Pons (tissue), 1 donor: ENCODE measurements at regions not wholly inside any gene's neighbourhood (a gene's known extent, or its start where the extent isn't known, plus 50 kb on each side); places are given as distances from the start of the nearest gene placed in this dataset.

Experiments
- DNase-seq: peaks from one replicate; pipeline ENCODE4 v3.0.0-alpha.2; 2016; ENCODE audit warnings: low spot score

DNA sequence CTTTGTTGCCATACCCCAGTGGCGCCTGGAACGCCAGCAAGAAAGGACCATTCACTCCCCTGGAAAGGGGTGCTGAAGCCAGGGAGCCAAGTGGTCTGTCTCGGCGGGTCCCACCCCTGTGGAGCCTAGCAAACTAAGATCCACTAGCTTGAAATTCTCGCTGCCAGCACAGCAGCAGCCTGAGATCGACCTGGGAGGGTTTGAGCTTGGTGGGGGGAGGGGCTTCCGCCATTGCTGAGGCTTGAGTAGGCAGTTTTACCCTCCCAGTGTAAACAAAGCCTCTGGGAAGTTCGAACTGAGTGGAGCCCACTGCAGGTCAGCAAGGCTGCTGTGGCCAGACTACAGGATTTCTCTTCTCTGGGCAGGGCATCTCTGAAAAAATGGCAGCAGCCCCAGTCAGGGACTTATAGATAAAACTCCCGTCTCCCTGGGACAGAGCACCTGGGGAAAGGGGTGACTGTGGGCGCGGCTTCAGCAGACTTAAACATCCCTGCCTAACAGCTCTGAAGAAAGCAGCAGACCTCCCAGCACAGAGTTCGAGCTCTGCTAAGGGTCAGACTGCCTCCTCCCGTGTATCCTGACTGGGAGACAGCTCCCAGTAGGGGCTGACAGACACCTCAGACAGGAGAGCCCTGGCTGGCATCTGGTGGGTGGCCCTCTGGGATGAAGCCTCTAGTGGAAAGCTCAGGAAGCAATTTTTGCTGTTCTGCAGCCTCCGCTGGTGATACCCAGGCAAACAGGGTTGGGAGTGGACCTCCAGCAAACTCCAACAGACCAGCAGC lies 281.1 kb upstream of the SP4 start:
- DNase-seq = no peak

DNA sequence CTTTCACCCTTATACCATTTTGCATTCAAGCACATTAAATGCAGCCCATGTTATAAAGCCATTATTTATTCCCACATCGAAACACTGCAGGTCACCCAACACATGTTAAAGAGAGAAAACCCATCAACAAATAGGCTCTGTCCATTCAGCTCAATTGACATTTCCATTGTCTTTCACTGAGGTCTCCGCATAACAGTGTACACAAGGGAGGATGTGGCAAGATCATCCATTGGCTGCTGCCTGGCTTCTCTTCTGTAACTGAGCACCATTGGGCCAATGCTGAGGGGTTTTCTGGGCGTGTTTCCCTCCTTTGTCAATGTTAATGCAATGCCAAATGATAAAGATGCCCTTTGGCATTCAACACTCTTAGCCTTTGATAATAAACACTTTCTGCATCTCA lies 278.1 kb upstream of the SP4 start:
- DNase-seq = no peak

DNA sequence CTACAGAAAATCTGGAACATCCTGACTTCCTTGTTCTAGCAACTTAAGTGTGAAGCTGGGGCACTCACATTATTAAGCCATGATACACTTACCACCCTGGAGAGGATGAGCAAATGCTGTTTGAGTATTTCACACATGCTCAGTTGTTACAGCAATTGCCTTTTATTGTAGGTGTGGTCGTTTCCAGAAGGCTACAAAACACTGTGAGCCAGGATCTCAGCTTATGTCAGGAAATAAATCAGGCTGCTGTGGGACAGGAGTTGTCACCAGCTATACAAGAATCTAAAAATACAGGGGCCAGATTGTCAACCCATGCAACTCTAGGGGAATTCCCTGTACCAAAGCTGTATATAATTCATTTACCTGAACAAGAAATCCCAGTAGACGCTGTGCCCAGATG lies 273.3 kb upstream of the SP4 start:
- DNase-seq = no peak

DNA sequence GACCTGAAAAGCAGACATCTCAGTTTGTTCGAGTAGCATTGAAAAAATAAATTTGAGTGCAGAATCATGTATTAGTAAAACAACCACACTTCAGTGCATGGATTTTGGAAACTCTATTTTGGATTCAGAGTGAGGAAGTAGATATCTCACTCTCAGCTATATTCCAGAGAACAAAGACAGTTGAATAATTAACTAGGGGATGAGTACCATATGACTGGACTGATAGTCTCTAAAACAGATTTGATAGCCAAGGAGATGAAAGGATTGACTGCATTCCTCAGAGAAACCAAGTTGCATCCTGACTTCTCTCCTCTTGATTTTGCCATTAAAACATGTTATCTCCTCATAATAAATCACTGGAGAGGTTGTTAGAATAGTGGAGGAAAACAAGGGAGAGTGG lies 268.4 kb upstream of the SP4 start:
- no peak for DNase-seq

DNA sequence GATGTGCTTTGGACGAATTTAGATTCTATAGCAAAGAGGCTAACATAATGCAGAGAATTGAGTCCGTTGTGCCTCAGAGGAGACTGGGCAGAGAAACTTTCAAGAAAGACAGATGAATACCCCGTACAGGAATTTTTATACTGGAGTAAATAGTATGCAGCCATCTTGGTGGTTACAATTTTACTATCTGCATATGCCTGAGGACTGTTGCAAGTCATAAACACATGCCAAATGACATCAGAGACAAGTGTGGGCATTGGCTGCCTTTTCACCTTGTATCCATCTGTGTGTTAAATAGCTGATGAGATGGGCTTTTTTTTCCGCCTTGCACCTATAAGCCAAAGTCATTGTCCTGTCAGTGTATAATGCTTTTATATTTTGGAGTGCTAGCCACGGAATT lies 267.5 kb upstream of the SP4 start:
- no peak for DNase-seq

DNA sequence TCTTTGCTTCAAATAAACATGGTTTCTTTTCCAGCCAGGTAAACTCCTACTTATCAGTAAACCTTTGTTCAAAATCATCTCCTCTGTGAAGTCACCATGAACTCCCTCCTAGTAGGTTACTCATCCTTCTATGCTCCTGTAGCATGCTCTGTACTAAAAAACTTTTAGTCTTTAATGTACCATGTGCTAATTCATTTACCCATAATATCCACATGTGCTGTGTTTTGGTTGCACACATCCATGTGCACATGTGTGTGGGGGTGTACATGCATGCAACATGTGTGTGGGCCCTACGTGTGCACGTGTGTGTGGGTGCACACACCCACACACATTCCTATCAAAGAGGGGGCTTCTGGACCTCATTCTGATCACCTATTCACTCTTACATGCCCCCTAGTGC lies 259.9 kb upstream of the SP4 start:
- no peak for DNase-seq

DNA sequence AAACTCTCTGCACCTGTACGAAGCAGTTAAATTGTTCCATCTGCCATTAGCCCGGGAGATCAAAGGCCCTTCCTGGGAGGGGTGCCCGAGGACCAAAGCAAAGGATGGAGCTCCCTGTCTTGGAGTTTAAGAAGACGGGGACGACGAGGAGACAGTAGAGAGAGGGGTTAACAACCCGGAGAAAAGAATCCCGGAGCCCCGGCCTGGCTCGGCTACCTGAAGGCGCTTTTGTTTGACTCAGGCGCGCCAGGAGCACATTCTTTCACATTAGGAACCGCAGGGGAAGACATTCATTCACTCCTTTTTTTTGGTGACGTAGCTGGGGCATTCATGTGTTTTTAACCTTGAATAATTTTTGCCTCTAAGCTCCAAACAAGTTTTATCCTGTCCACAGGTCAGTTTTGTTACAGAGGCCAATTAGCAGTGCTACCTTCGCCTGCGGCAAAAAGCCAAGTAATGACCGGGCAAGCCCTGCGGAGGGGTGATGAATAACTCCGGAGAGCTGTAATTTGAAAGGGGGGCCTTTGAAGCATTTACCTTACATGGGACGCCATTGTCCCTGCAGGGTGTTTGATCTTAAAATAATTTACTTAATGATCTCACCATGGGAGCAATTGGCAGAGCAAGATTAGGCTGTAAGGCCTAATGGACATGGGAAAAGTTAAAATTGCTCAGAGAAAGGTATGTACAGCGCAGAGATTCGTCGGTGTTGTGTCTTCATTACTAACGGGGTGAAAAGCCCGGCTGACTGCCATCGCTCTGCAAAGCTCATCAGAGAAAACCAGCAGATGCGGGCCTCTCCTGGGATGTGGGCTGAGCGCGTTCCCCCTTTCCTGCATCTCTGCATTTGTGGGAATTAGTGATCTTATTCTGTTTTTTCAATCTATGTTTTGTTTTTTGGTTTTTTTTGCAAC lies 258.0 kb upstream of the SP4 start:
- no peak for DNase-seq

DNA sequence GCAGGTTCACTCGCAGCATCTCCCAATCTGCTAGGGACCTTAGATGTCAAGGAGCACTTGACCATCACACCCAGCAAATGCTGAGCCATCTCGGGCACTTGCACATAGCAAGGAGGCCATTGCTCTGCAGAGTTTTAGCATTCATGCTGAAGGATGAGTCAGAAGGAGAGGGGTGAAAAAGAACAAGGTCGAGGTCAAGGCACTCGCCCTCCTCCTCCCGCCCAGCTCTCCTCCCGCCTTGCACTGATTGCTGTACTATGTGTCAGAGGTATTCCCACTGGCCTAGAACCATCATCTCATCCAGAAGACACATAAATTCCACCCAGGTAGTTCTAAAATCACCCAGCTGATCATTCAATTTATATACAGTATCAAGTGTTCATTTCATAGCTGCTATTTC lies 255.1 kb upstream of the SP4 start:
- no peak for DNase-seq

DNA sequence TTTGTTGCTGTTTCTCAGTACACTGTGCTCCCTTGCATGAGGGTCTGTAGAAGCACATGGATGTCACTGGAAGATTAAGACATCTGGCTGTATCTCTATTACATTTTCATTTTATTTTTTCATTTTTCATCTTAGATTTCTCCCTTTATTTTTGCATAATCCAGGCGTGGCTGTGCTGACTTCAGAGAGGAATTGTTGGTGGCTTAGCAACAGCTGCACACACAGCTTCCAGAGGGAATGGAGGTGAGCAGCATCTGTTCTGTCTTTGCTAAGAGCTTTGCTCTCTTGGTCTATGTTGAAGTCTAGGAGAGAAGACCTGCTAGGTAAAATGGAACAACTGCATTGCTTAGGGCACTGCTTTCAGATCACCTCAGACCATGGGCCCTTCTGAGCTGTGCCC lies 254.4 kb upstream of the SP4 start:
- no peak for DNase-seq

DNA sequence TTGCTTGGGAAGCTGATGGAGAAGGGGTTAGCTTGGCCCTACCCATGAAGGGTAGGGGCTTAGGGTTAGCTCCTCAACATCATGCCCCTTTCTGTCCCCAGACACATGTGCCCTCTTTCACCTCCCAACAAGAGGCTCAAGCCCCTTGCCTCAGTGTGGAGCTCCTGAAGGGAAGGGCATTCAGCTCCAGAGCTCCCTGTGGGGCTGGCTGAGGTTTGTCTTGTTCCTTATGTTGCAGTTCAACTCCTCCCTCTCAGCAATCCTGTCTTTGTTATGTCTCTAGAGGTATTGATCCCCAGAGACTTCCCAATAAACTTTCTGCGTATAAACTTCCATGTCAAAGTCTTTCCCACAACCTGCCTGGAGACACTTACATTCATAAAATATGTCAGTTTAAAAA lies 252.2 kb upstream of the SP4 start:
- DNase-seq = no peak

DNA sequence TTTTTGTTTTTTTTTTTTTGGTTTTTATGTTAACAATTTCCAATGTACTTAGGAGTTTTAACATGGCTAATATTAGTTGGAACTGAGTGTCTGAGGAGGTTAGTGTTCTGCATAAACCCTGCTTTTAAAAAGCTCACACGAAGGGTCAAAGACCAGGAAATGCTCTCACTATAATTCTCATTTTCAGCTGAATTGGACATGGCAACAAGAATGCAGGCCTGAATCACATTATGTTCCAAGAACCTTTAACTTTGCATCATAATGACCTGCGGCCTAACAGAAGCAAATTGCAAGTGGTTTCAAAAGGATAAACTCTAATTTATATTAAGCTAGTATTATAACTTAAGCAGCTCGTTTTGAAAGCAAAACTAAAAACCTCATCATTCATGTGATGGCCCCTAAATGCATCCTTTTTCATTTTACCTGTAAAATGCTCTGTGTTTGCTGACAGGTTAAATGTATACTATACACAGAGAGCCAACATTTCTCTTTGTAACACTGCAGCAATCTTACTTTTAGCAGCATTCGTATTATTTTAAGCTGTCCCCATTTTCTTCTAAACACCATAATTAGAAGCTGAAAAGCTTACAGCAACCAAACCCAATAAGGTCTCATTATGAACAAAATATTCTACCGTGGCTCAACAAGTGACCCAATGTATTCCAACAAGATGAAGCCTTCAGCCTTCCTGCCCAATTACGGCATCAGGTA lies 242.8 kb upstream of the SP4 start:
- DNase-seq = no peak

DNA sequence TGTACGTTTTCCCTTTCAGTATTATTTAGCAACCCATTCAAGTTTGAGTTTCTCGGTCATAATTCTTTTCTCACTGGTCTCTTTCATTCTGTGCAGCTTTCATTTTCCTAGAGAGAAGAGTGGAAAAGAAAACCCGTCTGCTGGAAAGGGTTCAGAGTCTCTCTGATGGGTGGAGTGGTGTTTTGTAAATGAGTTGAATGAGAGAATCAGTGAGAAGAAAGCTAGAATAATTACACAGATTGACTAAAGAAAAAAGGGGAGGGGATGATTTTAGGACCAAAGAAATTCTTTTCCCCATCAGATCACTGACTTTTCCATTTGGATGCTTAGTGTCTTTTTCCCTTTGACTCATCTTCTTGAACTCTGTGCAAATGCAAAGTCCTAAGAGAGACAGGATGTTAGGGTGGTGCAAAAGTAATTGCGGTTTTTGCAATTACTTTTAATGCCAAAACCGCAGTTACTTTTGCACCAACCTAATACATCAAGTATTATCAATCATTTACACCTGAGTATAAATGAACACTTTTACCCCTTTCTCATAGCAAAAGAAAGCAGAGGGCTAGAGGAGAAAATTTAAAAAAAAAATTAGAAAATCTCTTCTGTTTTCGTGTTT lies 242.1 kb upstream of the SP4 start:
- no peak for DNase-seq

DNA sequence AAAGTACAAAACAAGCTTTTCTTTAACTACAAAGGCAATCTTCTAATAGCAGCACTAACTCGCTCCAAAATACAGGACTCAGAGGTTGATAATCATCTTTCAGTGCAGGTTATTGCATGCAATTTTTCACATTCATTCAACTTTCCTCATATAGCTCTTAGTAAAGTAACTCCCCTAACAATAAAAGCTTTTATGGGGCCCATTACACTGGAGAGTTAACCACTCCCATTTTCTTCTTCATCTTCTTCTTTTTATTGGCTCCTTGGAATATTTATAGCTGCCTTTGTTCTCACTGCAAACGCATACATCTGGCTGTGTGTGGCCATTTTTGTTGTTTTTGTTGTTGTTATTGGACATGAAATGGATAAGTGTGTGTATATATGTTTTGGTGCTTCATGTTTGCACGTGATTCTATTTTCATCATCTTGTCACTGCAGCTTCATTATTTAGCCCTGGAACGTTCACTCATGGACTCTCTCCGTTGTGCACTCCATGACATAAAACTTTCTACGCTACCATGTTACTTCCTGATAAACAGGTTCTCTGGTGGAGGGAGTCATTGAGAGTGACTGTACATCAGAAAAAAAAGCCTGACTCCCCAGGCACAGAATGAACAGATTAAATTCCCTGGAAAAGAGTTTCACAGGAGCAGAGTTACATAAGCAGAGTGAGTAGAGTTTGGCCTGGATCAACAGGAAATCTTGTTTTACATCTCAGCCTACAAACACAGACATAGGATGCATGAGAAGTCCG lies 236.4 kb upstream of the SP4 start:
- no peak for DNase-seq

DNA sequence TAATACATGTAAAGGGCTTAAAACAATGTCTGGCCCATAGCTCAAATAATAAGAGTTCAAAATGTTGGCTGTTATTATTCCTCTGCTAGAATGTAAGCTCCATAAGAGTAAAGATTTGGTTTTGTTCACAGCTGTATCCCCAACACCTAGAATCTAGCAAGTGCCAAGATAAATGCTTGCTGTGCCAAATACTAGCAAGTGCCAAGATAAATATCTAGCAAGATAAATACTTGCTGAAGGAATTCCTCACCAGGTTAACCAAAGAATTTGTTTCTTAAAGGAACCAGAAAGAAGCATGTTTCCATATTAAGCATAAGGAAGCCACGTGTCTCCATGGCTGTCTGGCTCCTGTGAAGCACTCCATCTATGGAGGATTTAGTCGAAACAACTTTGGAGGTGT lies 235.2 kb upstream of the SP4 start:
- DNase-seq = no peak

DNA sequence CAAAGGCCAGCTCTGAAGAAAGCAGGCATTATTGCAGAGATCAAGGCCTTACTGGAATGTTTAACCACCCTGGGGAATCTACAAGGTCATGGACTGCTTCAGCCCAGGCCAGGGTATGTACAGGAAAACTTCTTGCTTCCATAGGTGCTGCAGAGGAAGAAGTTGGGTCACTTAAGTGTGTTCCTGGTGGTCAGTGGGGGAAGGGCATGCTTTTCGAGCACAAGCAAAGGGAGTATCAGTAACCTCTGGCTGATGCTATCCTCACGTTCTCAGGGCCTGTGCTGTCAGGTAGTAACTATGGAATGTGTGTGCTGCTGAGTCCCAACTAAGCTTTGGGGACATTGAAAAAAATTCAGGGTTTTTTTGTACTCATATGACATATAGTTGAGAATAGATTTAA lies 234.0 kb upstream of the SP4 start:
- DNase-seq = no peak

DNA sequence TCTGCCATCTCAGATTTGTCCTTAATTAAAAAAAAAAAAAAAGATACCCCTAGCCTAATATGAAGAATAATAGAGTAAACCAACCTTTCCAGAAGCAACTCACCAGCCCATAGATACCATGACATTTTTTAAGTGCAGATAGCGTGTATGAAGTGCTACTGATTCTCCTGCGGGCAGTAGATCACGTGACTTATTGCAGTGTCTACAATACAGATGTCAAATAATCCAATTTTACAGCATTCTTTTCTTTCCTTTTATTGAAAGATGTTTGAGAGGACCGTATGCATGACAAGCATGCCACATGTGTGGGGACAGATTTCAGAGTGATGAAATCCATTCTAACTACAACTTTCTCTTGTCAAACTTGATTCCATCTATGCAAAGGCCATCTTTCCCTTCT lies 232.9 kb upstream of the SP4 start:
- no peak for DNase-seq

DNA sequence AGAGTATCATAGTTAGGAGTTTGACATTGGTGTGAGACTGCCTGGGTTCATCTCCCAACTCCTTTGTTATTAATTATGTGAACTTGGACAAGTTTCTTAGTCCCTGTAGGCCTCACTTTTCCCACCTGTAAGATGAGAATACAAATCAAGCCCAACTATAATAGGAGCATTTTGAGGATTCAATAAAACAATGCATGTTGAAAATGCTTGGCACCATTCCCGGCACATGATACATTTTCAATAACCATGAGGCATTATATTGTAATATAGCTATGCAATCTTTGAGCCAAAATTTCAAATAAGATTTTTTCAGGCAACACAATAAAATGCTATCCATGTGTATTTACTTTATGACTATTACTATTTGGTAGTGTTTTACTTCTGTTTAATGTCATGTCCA lies 229.0 kb upstream of the SP4 start:
- no peak for DNase-seq

DNA sequence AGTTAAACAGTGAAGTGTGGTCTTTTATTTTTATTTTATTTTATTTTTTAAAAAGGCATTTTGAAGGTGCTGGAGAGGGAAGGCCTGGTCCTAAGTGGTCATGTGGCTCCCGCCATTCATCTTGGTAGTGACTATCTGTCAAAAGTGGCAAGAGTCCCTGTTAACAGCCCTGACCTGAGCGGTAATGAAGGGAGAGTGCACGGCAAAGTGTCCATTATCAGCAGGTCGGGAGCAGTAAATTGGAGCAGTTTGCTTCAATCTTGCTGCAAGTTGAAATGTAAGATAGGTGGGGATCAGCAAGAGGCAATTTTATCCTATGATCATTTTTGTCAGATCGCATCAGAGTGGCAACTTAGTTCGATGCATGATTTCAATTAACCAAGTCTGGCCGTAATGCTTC lies 227.4 kb upstream of the SP4 start:
- no peak for DNase-seq

DNA sequence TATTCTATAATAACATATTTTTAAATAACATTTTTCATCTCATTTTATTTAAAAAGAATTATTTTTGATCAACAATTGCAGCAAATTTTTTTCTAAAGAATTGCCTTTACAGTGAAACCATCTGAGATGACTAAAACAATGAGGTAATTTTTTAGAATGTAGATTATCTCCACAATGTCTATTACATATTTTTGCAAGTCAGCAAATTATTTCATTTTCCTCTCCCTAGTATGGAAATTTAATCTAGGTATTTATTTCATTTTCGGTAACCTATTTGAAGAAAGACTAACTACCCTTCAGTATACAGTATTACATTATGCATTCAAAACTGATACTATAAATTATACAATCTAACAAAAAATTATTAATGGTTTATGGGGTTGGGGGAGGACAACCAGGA lies 213.2 kb upstream of the SP4 start:
- DNase-seq = no peak

DNA sequence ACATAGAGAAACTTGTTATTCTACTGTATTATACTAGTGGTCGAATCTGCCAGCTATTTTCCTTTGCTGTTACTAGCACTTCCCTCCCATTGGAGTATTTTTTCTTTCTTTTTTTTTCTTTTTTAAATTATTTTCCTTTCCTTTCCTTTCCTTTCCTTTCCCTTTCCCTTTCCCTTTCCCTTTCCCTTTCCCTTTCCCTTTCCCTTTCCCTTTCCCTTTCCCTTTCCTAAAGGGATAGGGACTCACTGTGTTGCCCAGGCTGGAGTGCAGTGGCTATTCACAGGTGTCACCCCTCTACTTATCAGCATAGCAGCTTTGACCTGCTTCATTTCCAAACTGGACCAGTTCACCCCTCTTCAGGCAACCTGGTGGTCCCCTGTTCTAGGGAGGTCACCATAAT lies 212.6 kb upstream of the SP4 start:
- no peak for DNase-seq

DNA sequence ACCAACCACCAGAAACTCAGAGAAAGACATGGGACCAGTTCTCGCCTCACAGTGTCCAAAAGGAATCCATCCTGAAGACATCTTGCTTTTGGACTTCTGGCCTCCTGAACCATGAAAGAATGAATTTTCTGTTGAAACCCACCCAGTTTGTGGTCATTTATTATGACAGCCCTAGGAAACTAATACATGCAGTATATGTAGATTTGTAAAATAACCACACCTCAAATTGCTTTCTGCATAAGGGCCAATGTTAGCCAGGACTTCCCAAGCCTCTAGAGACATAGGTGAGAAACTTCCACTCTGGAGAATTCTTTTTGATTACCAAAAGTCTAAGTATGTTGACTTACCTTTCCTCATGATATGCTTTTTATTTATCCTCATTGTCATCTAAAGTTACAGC lies 210.5 kb upstream of the SP4 start:
- DNase-seq = no peak

DNA sequence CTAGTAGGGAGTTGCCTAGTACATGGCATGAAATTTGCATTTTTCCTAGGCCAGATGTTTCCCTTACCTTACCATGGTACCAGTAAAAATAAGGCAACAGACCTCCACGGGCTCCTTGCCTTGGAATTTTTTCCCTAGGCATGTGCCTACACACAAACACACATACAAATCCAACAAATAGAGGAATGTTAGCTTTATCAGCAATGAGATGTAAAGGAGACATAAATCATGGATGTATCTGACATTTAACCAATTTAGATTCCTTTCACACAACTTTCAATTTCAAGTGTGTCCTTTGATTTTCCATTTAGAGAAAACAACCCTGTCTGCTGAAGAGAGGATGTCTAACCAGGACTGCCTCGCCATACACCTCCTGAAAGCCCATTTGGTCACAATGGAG lies 209.7 kb upstream of the SP4 start:
- DNase-seq = no peak
